Smooth muscle cell of the brain vasculature (primary cell): ENCODE measurements at regions not wholly inside any gene's neighbourhood (a gene's known extent, or its start where the extent isn't known, plus 50 kb on each side); places are given as distances from the start of the nearest gene placed in this dataset.
A peak's percentile ranks its signal among the peaks of the same experiment; 100 is the strongest.

Experiments used
- DNase-seq: peaks from one replicate; pipeline ENCODE4 v3.0.0-alpha.2; 2012; ENCODE audit warnings: low read depth, low spot score

GRCh38 chr7:94054130-94054529 is 50.0 kb upstream of the BET1 start:
- no peak for DNase-seq

- DNase-seq, result no peak
These were observed 51.8 kb upstream of the BET1 start for GRCh38 chr7:94055963-94056362.

DNA sequence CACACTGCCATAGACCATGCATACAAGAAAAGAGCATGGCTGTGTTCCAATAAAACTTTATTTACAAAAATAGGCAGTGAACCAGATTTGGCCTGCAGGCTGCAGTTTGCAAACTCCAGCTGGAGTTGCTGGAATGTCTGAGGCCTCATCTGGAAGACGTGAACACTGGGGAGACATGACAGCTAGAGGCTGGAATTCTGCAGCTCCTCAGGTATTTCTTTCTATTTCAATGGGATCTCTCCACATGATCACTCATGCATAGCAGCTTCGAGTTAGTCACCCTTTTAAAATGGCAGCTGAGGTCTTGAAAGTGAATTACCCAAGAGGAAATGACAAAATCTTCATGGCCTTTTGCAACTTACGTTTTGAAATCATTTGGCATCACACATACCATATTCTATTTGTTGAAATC is 52.6 kb upstream of the BET1 start:
- DNase-seq, result no peak

- DNase-seq, result no peak
These were observed 53.8 kb upstream of the BET1 start for GRCh38 chr7:94057955-94058354.

- no peak for DNase-seq
These were observed 55.6 kb upstream of the BET1 start for GRCh38 chr7:94059746-94060145.

DNA sequence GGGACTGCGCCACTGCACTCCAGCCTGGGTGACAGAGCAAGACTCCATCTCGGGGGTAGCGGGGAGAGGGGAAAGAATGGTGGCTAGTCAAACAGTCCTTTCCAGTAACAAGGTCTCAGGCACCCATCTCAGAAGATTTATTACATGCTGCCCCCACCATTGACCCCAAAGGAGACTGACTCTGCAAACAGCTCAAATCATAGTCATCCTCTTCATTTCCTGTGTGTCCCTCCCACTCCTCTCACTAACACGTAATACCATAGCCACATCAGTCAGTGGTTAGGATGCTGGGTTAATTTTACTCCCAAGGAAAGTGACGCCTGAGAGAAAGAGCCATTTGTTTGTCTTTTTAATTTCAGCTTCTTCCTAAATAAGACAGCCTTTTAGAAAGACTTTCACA is 56.6 kb upstream of the BET1 start:
- no peak for DNase-seq

DNA sequence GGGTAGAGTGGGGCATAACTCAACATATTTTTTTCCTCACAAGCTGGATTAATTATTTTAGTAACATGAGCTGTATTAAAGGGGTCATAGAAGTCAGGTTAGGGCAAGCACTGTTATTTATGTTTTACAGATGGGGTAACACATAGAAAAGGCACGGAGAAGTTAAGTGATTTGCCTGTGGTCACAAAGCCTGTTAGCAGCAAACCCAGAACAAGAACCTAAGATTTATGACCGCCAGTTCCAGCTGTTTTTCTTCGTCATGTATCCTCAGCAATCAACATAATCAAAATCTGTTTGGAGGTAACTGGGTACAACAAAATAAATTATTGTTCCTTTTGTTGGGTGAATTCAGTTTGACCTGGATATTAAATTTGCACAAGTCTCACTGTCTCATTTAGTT is 57.2 kb upstream of the BET1 start:
- no peak for DNase-seq

DNA sequence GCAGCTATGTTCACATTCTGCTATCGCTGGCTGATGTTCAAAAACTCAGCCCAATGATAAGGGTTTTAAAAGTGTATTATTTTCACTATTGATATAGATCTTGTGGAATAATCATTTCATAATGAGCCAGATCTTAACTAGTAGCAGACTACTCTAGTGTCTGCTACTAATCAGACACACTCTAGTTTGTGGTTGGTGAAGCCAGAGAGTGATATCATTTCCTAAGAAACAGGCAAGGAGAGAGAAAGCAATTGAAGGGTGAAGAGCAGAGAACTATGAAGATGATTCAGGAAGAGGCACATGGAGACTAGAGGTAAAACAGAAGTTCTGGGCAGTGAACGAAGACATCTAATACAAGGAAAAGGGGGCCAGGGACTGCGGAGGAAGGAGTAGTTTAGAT is 58.2 kb upstream of the BET1 start:
- no peak for DNase-seq

GRCh38 chr7:94064541-94065191 is 60.5 kb upstream of the BET1 start:
- DNase-seq, result no peak

DNA sequence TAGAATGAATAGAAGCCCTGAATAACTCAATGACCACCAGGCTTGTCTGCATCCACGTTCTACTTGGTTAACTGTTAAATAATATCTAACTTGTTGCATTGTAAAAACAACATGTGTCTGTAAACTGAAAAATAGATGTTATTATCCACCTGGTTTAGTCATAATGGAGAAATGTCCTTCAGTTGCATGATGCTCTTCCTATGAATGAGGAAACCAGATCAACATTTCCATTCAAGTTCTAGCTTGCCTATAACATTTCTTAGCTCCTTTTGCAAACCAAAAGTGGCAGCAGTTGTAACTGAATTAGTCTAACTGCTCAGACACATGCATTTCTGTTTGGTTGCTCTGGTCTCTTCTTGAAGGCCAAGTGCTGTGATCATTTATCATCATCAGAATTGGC is 62.9 kb upstream of the BET1 start:
- no peak for DNase-seq

- DNase-seq, result no peak
These were observed 63.4 kb upstream of the BET1 start for GRCh38 chr7:94067506-94067905.

- no peak for DNase-seq
These were observed 65.1 kb upstream of the BET1 start for GRCh38 chr7:94069162-94069739.

DNA sequence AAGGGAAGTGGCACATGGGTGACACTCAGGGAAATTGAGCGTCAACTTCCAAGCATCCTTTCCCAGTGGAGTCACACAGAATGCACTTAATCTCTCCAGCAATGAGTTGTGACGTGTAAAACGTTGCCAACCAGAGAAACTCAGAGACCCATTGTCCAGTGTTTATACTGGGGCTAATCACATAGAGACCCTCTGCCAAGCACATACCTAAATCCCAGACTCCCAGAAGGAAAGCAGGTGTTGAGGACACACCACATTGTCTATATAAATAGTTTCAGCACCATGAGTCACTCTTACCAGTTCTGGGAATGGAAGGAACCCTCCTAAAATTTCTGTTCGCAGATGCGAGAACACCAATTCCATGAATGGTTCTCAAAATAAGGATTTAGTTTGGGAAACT is 76.4 kb upstream of the BET1 start:
- DNase-seq, result no peak

DNA sequence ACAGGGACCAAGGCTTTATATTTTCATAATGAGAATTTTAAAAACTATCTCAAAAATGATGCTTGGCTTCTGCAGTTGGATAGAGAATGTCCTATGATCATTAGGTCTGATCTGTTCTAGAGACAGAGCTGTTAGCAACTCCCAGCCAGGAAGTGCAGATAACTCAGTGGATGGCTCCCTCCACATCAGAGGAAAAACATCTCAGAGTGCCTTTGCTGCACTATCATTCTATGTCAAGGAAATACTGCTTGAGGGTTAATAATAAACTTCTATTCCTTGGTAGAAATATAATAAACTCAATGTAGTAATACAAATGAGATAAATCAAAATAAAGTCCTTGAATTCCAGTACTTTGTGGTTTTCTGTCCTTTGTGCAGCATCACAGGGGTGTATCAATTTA is 78.0 kb upstream of the BET1 start:
- DNase-seq, result no peak

DNA sequence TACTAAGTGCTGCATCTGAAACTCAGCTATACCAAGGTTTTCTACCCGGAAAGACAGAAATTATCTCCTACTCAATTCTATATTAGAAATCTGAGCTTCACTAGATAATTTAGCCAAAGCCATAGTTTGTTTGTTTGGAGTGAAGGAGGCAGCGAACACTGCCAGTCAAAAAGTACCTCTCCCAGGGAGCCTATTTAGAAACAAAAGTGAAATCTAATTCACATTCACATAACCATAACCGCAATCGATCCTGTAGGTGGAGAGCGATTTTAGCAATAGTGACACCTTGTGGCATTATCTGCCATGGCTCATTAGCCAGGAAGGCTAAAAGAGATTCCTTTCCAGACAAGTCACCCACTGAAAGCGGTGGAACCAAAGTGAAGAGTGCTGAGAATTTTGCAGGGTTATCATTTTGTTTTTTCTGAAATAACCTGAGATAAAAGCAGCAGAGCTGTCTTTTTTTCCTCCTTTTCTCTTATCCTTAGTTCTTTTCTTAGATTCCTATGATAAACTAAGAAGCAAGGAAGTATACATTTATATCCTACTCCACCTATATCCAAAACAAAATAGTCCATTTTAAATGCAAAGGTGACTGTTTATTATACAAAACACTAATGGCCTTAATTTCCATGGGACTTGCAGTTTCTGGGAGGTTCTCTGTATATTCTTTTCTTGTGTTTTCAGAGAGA is 83.7 kb upstream of the BET1 start:
- peak; percentile 43 for DNase-seq

GRCh38 chr7:94088560-94088959 is 84.4 kb upstream of the BET1 start:
- DNase-seq, result no peak

DNA sequence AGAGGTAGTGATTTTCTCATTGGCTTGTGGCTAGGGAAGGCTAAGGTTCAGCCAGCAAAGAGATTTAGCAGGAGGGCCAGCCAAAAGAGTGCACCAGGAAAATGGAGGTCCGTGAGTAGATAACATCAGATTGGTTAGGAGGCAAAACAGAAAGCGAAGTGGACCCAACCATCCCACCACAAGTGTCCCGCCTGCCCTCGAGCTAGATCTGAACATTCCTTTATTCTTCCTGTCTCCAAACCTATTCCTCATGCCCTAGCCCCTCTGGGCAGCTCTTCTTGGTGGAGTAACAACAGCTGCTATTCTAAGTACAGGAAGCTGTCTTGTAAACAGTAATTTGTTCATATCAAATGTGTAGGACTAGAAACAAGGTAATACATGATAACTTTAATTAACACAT is 85.7 kb upstream of the BET1 start:
- no peak for DNase-seq

GRCh38 chr7:94092980-94093379 is 88.8 kb upstream of the BET1 start:
- no peak for DNase-seq

DNA sequence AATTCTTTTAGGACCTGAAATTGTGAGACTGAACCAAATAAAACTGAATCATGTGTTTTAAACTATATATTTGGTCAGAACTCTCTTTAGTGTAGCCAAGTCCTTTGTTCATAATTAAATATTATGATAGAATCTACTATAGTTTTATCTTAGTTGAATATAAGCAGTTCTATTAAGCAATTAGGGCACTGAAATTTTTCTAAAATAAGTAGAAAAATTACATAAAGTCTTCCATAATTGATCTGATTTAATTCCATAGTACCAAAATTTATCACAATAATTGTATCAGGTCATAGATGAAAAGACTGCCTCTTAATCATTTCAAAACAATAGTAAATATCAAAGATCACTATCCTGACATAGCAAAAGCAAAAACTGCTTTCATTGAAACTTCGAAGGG is 90.1 kb upstream of the BET1 start:
- no peak for DNase-seq

DNA sequence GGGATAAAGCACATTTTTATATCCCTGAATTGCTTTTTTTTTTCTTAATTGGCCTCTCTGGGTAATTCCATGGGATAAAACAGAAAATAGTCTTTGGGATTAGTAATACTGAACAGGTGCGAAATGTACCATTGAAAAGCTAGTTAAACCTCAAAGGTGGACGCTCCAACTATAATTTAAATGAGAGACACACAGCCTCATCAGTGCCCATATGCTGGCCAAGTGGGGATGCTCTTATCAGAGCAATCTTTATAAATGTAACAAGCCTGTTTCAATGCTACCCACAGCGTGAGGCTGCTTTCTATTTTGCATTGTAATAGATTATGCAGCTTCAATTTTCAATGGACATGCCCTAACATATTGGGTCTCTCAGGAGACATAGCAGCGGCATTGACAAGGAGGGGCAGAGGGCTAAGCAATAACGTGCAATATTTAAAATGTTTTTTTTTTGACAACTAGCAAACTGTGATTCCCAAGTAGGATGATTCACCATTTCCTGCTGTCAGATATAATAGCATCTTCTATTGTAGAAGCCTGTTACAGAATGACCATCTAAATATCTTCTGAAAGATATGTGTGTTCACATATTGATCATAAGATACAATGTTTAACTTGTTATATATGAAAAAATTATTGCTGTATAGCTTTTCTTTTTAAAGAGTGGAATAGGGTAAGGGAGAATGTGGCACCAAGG is 91.3 kb upstream of the BET1 start:
- DNase-seq, result no peak

DNA sequence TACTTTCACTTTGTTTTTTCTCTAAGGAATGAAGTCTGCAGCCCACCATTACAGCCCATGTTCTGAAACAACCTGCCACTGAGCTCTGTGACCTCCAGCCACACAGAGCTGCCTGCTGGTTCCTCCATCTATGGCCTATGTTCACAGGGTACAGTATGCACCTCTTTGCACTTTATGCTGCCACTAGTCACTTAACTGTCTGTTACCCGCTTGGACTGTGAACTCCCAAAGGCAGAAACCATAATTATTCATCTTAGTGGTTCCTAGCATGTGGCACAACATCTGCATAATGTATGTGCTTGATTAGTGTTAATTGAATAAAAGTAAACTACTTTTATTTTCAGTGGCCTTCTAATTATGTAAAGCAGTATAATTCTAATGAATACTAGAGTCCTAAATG is 95.5 kb upstream of the BET1 start:
- no peak for DNase-seq

- no peak for DNase-seq
These were observed 96.7 kb upstream of the BET1 start for GRCh38 chr7:94100723-94101345.
